NCI-H1694 (cell line): ENCODE measurements at regions not wholly inside any gene's neighbourhood (a gene's known extent, or its start where the extent isn't known, plus 50 kb on each side); places are given as distances from the start of the nearest gene placed in this dataset.
"Not testable (repeated sequence)": the region's sequence is repeated elsewhere in the genome, so short reads cannot be mapped to it uniquely, and the experiment has no call there.

ENCODE experiments used
- DNase-seq: peaks from one replicate; lab custom pipeline; 2025; lab: John Stamatoyannopoulos, UW

DNA sequence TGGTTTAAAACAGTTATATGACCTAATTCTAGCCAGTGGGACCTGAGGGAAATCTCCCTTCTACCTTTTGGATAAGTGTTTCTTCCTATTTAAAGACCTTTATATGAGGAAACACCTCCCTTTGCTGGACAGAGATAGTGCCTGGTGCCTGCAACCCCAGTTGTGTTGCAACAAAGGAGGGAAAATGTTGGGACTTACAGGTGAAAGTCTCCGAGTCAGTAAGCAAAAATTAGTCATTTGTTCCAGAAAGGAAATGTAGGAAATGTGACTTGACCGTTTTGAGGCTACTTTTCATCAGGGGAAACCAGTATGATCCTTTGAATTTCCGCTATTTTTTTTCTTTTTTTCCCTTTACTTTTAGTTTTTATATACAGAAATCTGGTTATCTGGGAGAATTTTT is 165.5 kb downstream of the DKK1 start:
- no peak for DNase-seq

DNA sequence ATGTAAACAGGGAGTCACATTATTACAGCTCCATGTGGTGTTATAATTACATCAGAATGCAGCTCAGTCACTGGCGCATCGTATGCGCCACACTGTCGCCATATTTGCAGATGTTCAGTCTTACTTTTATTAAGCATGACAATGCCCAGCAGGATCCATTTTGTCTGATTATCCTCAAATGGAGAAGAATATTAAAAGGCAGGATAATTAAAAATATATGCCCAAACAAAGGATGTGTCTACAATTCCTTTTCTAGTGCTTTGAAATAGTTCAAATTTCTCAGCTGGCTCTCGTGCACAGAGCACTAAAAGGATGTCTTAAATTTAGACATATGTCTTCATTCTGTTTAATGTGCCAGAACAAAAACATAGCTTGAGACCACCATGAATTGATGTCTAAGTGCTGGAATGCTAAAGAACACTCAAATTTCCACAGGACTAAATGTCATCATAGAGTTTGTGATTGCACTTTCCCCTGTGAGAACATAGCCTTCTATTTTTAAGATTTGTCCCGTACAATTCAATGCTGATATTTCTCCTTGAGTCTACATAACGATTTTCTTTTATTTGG is 168.0 kb downstream of the DKK1 start:
- no peak for DNase-seq

DNA sequence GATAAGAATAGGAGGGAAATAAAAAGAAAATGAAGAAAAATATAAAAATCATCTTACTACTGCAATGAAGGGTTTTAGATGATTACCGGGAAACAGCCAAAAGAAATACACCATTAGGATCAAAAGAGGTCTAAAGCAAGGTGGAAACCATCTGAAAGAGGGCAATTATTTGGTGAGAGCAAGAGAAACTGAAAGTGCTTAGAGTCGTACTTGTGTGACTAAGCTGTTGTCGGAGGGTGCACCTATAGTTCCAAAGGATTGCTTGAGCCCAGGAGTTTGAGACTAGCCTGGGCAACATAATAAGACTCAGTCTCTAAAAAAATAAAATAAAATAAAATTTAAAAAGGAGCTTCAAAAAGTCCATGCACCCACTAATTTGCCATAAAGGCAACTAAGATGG is 169.5 kb downstream of the DKK1 start:
- DNase-seq, result no peak

DNA sequence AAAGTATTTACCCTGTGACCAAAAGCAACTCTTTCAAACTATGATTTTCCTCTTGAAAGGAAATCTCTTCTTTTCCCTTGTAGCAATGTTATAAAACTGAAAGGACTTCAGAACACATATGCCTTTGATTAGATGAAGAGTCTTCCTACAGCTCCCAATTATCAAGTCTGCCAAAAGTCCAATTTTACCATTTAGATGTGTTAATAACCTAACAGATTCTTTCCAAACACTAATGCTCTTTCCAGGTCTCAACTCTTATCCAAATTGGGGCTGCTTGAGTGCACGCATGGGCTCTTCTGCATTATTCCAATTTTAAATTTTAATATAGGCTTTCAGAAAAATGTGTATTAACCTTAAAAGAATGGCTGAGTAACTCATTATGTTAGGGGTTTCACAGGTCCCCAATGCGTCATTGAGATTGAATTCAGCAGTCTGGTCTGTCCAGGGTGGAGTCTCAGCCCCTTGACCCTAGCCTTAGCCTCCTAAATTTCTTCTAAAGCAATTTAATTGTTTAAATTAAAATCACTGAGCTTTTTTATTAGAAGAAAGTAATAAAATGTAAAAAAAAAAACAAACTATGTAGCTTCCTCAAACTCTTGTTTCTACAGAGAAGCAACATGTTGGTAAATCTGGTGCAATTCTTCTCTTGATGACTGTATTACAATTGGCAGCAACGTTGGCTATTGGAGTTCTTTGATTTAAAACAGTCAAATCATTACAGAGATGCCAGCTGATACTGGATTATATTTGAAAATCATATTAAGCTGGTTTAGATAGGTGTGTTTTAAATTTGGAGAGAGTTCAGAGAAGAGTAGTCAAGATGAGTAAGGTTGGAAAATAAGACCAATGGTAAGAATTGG is 170.4 kb downstream of the DKK1 start:
- DNase-seq, result no peak

GRCh38 chr10:52485462-52485861 is 171.4 kb downstream of the DKK1 start:
- DNase-seq, result no peak

GRCh38 chr10:52486840-52487611 is 172.9 kb downstream of the DKK1 start:
- no peak for DNase-seq

DNA sequence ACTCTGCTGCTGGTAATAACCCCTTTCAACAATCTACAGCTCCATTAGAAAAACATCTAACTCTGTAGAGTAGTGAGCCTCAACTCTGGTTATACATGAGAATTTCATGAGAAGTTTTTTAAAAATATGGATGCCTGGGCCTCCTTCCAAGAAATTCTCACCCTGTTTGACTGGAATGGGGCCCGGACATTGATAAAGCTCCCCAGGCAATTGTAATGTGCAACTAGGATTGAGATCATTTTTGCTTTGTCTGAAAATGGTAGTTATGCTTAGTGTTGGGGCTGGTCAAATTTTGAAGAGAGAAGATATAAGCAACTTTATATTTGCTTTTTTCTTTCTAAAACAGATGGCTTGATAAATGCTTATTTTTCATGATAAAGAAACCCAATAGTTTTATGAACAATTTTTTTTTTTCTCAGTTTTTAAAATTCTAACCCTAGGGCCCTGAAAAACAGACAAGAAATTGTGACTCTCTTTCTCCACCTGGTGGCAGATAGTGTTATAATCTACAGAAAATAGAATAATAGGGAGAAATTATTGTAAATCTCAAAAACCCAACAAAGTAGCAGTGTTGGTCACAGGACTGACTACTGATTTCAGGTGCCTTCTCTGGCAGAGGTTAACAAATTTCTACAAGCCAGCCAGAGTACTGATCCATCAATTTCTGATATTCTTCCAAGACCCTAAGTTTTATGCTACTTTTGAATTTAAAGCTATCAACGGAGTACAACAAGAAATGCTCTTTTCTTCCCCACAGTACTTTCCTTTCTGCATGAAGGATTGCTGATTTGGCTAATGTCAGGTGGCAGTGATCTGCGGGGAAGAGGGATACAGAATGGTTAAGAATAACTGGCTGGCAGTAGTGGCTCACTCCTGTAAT is 174.8 kb downstream of the DKK1 start:
- DNase-seq, result no peak

- DNase-seq, result no peak
These were observed 177.3 kb downstream of the DKK1 start for GRCh38 chr10:52491246-52491995.

DNA sequence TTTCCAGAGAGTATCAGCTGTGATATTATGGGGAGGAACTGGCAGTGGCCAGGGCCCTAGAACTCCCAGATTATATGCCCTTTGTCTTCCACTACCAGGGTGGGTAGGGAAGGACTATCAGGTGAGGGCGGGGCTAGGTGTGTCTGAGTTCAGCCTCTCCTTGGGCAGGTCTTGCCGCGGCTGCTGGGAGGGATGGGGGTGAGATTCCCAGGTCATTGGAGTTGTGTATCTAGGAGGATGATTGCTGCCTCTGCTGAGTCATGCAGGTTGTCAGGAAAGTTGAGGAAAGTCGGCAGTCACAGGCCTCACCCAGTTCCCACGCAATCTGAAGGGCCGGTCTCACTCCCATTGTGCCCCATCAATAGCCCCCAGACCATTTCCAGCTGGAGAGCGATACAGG is 185.2 kb downstream of the DKK1 start:
- DNase-seq, result no peak

DNA sequence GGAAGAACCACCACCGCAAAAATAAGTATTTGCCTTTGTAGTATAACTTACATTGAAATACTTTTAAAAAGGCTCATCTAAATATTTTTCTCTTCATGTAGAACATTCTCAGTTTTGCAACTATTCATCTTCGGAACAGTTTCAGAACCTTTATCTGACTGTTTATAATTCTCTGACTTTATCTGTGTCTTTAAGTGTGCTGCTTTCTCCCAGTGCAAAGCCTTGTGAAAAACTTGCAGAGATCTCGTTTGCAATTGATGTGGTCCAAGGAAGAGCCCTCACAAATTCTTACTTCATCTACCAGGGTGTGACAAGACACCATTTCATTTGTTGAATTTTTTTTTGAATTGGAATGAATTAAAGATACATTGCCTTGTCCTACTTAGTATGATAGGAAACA is 186.4 kb downstream of the DKK1 start:
- DNase-seq, result no peak

- DNase-seq, result no peak
These were observed 188.2 kb downstream of the DKK1 start for GRCh38 chr10:52502237-52502636.

GRCh38 chr10:52505341-52505740 is 191.3 kb downstream of the DKK1 start:
- not testable (repeated sequence) for DNase-seq

- DNase-seq, result no peak
These were observed 200.4 kb downstream of the DKK1 start for GRCh38 chr10:52514481-52514880.

DNA sequence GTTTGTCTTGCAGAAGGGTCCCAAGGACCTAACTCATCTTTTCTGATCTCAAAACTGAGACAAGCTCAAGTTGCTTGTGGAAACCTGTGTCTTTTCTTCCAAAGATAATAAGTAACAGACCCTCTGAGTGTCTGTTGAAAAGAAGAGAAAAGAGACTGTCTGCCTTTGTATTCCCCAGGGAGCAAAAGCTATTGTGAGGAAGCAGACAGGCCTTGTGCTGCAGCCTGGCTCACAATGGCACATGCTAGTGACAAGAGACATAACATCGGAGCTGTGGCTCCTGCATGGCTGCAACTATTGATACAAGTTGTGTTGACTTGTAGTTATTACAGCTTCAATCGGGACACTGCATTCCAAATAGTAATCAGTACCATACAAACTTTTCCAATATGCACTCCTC is 202.9 kb downstream of the DKK1 start:
- DNase-seq, result no peak

- no peak for DNase-seq
These were observed 209.6 kb downstream of the DKK1 start for GRCh38 chr10:52523696-52524095.

GRCh38 chr10:52525761-52526160 is 211.7 kb downstream of the DKK1 start:
- no peak for DNase-seq

DNA sequence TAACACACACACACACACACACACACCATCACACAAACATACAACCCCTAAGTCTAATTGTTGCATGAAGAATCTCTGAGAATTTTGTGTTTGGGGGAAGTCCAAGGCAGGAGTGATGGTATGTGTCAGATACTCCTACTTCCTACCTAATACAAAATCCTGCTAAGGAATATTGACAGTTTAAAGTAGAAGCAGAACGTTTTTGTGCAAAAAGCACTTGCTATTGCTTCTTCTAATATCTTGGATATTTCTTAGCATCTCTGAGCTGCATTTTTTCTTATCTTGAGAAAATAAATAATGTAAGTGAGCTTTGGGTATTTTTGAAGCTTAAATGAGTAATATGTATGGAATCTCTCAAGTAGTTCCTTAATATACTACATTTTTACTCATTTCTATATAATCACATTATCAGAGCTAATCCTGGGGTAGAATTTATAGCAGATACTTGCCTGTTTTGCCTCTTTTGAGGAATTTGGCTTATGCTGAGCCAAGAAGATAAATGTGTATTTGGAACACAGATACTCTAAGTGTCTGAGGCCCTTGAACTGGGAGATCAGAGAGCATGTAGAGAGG is 212.3 kb downstream of the DKK1 start:
- DNase-seq, result no peak

DNA sequence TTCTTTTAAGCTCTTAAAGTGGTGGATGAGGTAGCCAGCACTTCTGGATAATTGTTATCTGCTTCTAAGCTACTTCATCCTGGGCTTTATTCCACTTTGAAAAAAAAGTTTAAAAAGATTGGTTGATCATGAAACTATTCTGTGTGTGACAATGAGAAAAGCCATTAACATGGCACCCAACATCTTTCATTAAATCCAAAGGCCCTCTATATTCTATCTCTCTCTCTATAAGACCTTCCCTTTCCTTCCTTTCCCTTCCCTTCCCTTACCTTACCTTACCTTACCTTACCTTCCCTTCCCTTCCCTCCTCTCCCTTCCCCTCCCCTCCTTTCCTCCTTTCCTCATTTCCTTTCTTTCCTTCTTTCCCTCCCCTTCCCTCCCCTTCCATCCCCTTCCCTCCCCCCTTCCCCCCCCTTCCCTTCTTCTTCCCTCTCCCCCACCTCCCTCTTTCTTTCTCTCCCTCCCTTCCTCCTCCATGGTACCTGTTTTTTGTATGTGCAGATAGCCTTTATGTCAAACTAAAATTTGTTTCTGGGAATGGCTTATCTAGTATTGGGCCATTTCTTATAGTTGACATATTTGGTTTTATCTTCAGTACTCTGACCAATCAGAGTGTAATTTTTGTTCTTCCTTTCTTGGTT is 218.7 kb downstream of the DKK1 start:
- no peak for DNase-seq

GRCh38 chr10:52533986-52534385 is 219.9 kb downstream of the DKK1 start:
- DNase-seq, result no peak

DNA sequence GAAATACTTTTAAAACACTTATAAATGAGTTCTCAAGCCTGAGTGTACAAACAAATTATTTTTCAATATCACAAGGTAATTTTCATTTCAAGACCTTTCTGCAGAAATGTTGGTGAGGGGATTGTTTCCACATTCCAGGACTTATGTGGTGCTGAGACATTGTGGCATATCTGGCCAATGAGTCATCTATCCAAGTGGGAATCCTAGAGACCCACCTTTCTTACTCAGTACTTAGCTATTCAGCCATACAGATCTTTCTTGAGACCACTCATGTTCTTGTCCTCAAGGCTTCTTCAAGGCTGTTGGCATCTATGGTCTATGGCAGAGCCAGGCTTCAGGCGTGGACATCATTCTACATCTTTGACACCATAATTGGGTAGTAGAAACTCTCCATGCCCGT is 225.4 kb downstream of the DKK1 start:
- no peak for DNase-seq
